Right kidney (tissue), 1 donor: ENCODE measurements at regions not wholly inside any gene's neighbourhood (a gene's known extent, or its start where the extent isn't known, plus 50 kb on each side); places are given as distances from the start of the nearest gene placed in this dataset.

Experiments used
- DNase-seq: peaks from one replicate; pipeline ENCODE4 v3.0.0-alpha.2; 2016

DNA sequence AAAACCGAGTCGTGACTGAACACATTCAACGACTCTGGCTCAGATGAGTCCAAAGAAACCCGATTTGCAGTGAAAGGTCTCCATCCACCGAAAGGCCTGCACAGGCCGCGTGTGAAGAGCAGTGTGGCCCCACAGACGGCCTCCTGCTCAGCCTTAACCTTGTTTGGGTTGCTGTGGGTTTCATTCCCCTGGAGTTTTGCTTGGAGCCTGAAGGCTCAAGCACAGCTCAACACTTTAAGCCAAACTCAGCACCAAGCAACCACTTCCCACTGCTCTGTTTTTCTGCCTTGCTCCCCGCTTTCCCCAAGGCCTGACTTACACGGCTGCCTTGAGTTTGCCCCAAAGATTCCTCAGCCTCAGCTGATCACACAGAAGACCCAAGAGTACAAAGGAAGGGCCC is 398.2 kb upstream of the NFE2L3 start:
- DNase-seq, result no peak

DNA sequence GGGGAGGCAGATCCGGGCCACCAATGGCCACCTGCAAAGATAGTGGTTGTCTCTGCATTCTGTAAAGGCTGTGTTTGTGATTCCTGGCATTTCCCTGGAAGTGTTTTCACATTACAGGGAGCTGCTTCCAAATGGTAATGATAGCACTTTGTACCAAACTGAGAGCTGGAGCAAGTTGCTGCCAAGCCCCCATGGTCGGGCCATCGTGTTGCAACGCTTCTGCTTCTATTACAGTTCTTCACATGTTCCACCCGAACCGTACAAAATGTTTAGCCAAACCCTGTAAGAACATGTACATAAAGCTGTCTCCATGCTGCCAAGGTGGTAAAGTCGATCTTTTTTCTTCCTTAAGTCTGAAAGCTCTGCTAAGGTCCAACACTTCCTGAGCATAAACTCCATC is 397.7 kb upstream of the NFE2L3 start:
- DNase-seq, result no peak

DNA sequence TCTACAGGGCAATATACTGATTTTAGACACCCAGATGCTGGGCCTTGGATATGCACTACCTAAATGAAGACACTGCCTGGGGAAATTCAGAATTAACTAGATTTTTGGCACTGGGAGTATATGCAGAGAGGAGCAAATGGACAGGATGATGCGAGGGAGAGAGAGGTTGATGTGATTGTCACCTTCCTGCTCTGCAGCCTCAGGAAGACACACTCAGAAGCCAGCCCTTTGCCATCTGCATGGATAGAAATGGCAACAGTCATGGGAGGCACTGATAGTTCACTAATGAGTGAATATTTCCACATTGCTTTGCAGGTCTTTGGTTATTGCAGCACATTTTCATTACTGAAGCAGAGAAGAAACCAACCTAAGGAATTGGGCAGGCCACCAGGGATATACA is 397.2 kb upstream of the NFE2L3 start:
- no peak for DNase-seq

DNA sequence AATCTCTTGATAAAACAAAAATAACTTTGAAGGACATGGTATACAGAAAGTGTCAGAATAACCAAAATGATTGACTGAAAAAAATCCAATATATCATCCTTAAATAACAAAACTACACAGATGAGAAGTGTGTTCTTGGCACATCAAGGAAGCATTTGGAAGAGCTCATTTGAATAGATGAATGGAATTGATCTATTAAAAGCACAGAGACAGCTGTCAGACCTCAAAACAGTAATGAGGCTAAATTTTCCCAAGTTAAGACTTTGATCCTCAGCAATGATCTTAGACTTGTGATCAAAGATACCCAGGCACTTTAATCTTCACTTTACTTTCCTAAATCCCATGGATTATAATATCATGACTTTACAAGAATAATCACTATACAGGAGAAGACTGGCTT is 395.4 kb upstream of the NFE2L3 start:
- no peak for DNase-seq

DNA sequence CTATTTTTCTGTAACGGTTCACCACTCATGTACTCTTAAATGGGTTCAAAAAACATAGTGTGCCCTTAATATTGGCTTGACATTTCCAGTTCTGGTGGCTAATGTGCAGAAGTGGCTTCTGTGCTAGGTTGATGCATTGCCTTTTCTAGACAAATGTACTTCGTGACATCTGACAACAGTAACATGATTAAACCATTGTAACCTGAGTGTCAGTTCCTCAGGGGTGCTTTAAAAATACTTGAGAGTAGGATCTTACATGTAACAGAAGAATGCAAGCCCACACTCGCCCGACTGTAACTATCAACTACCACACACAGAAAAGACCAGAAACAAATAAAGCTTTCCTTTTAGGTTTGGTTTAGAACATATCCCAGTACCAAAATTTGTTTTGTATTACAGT is 393.4 kb upstream of the NFE2L3 start:
- no peak for DNase-seq

DNA sequence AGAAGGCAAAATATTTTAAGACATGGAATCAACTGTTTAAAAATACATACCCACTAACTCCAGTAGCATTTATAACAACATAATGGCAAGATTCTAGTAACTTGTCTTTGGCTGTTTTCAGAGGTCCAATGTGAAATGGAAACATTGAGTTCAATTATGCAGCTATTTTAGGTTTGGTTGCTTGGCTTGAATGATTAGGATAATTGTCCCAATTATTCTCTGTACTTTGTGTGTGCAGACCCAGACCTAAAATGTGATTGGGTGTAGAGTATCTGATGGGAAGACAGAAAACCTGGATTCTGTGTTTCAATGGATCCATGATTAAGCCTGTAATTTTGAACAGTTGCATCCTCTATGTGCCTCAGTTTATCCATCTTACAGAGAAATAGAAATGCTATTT is 392.7 kb upstream of the NFE2L3 start:
- DNase-seq, result no peak

DNA sequence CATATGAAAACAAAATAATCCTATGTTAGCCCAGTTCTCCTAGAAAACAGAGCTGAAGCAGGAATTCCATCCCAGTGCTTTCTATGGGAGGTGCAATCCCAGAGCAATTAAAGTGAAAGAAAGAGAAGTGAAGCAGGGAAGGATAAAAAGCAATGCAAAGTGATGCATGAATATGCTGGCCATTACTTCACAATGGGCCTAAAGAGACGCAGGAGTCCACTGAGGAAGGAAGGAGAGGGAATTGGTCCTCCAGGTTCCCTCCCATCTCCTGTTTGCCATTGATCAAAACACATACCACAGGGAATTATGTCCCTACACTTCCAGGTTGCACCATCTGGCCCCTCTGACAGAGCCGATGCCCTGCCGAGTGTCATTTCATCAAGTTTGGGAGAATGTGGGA is 392.2 kb upstream of the NFE2L3 start:
- DNase-seq, result no peak

DNA sequence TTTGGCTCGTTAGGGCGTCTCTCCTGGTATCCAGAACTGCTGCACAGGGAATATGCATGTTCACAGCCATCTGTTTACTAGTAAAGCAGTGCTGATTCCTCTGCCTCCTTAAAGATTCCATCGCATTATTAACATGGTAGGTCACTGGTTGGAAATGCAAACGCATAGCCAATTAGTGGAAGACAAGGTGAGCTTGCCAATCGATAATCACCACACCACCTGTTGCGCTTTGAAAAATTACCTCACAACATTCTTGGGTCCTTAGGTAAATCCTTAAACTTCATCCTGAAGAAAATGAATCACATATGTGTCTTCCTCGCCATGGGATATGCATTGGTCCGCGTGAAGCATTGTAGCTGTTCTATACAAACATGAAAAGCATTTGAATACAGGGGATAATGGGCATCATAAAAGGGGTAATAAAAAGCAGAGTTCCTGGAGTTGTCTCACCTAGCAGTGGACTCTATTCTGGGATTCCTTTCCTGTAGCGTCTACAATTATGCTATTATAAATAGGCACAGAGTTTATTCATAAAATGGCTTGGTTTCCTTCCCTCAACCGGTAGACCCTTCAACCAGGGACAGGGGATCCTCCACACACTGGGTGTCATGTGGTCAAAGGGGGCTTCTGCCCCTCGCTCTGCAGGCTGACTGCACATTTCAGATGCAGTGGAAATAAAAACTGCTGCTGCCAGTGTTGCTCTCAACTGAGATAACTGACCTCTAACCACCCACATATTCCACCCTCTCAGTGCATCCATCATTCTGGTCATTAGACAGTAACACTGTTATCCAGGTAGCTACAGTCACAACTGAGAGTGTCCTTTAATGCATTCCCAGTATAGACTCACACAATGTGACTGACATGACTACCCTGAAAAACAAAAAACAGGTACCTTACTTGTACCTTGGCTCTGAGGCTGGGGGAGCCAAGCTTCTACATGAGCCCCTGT is 389.2 kb upstream of the NFE2L3 start:
- DNase-seq, result no peak

DNA sequence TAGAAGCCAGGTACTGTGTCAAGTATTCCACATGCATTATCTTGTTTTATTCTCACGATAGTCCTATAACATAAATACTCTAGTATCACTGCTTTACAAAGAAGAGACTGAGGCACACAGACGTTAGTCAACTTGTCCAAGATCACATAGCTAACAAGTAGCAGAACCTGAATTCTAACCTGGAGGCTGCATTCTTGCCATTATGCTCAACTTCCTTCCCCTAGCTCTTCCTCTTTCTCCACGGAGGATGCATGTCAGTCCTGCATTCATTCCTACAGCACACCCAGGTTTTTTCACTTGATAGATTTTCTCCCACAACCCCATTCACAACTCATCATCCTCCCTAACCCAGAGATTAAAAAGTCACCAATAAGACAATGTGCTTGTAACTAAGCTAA is 388.5 kb upstream of the NFE2L3 start:
- DNase-seq, result no peak

DNA sequence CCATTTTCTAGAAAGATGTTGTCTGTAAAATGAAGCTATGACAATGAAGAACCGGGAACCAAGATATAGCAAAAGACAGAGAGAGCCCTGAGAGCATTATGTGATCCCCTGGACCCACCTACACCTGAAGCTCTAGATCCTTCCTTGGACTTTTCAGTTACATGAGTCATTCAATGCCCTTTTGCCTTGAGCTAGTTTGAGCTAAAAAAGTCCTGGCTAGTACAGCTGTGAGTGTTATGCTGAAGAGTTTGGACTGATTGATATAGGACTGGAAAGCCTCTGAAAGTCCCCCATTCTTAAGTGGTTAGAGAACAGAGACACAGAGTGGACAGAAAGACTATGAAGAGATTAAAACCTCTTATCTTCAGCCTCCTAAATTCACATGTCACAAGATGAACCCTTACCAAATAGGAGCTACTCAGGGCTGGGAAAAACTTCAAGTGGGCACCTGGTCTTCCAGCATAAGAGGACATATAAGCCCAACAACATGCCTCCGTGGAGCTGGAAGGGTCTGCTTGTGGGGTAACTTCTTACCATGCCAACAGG is 386.8 kb upstream of the NFE2L3 start:
- no peak for DNase-seq

DNA sequence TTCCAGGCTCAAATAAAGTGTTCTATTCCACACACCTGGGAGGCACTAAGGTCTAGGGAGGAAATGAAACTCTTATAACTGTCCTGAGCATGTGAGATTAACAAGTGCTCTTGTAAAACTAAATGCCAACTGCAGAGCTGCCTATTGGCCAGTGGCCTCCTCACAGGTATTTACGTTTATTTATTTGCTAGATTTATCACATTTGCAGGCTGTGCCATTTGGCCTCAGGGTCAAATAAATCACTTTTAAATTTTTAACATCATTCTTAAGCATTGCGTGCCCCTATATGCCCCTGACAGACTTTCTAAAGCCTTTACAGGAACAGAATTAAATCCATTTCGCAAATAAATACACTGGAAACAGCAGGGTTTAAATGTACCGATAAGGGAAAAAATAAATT is 381.8 kb upstream of the NFE2L3 start:
- DNase-seq, result no peak

DNA sequence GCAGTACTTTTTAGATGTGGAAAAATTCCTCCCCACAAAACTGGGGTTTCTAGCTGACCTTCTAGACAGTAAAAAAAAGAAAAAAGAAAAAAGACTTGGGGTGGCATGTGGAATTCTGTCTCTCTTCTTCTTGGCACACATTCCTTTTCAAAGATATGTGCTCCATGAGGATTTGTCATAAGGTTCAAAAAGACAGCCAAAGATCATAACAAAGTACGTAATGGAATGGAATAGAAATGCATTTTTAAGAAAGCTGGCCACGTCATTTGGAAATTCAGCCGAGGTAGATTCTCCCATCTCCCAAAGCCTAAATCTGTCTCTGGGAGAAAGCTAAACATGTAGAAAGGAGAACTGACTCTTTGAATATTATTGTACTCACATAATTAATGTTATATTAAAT is 381.3 kb upstream of the NFE2L3 start:
- DNase-seq, result no peak

DNA sequence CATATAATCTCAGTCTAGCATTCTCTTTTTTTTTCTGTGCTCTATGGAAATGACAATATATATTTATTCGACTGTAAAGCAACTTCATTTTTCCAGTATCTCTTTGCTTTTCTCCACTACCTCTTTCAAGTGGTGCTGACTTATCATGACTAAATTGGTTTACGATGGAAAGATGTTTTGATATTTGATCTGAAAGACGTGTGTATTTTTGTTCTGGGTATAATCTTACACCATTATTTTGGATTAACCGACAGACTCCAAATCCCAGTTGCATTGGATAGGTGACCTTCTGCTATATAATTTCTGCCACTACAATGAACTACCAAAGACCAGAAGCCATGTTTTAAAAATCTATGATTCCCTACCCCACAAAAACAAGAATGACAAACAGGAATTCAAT is 380.5 kb upstream of the NFE2L3 start:
- no peak for DNase-seq

DNA sequence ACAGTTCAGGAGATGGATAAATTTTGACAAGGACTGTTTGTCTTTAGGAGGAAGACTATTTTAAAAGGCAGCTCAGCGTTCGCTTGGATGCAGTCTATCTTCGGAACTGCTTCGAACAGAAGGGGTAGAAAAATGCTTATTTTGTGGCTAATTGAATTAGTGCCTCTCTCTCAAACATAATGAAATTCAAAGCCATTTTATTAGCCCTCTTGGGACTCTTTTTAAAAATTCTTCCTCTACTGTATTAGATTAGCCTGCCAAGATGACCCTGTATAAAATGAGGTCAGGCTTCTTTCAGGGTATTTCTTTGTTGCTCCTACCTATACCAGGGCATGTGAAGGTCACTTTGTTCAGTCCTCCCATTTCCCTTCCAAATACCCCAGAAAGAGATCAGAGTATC is 379.2 kb upstream of the NFE2L3 start:
- no peak for DNase-seq

DNA sequence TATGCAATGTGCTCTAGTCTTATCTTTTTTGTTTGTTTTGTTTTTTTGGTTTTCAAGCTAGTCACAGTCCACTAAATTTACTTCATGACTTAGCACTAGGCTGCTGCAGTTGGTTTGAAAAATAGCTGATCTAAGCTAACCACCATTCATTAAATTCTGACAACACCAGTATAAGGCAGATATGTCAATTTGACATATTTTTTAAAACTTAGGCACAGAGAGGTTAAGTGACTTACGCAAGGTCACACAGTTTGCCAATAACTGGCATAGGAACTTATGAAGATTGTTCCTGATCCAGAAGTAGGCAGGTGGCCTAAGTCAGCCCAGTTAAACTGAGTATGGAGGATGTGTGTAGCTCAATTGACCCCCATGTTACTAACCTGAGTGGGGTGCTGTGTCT is 377.3 kb upstream of the NFE2L3 start:
- no peak for DNase-seq

DNA sequence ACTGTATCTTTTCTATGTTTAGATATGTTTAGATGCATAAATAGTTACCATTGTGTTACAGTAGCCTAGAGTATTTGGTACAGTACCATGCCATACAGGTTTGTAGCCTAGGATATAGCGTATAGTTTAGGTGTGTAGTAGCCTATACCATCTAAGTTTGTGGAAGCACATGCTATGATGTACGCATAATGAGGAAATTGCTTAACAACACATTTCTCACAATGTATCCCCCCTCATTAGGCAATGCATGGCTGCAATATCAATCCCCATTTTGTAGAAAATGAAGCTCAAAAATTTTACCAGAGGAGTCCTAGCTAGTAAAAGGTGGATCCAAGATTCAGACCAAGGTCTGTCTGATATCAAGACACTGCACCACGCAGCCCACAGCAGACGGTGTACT is 376.4 kb upstream of the NFE2L3 start:
- no peak for DNase-seq

DNA sequence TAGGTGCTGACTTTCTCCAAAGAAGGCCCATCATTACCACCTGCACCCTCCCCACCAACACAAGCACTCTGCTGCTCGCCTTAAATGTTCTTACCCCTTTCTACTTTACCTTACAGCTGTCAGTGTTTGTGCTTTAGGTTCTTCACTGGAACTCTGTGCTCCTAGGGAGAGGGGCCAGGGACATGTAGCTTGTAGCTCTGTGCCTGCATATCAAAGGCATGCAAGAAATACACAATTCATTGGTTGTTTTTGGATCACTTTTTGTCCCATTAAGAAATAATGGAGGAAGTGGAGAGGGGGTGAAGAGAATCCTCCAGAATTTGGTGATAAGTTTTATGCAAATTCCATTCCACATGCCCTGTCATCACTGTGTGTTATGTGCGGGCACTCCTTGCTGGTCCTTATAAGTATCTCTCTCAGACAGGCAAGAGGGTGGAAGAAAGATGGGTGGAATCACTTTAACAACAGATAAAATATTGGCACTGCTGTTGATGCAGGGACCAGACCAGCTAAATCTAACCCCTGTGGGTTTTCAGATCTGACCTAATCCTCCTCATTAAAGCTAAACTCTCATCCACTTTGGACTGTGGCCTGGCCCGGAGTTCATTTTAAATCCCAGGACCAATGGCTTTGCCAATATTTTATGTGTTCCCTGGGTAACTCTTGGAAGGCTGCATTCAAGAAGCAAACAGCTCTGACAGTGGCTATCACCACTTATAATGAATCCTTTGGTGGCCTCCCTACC is 375.8 kb upstream of the NFE2L3 start:
- DNase-seq, result no peak

DNA sequence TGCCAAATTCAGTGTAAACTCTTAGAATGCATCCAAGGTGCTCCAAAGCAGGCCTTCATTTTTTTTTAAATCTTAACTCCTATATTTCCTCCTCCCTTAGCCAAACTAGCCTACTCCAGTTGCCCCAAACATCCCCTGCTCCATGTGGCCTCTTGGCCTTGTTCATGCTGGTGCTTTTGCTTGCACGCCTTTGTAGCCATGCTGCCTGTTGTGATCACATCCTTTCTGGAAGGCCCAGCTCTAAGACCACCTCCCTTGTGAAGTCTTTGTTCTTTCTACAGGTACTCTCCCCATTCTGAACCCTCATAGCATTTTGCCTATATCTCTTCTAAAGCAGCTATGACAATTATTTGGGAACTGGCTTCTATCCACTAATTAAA is 375.3 kb upstream of the NFE2L3 start:
- no peak for DNase-seq

DNA sequence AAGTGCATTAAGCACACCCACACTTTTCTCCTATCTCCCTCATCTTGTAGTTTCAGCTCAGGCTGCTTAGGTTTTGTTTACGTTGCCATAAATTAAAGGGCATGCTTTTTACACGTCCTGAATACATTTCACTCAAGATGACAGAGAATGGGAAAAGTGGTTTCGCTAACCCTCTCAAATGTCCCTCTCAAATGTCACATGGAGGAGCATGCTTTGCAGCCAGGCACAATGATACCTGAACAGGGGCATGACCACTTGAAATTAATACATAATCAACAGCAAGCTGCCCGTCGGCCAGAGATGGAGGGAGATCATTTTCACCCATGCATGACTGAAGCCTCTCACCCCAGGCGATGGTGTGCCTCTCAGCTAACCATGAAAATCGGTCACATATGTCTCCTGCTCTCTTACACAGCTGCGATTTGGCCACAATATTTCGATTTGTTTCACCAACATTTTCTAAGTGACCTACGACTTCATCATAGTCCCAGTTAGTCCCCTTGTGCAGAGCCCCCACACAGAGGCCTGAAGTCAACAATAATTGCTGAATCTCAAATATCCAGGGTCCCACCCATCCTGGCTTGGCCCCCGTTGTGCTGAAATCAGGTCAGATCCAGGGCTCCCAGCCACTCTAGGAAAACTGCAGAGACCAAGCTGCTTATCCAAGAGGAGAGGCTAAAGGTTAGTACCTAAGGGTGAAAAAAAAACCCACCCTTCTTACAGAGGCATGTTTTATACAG is 373.9 kb upstream of the NFE2L3 start:
- peak; percentile 50 for DNase-seq

DNA sequence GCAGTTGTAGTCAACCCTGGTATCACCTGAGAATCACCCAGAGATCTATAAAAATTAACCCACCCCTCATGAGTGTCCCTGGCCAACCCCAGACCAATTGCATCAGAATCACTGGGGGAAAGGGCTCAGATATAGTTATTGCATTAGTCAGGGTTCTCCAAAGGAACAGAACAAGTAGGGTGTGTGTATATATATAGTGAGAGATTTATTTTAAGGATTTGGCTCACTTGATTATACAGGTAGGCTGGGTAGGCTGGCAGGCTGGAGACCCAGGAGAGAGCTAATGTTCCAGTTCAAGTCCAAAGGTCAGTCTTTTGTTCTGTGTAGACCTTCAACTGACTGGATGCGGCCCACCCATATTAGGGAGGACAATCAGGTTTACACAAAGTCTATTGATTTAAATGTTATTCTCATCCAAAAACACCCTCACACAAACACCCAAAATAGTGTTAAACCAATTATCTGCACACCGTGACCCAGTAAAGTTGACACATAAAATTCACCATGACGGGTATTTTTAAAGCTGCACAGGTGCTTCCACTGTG is 372.9 kb upstream of the NFE2L3 start:
- DNase-seq, result no peak

DNA sequence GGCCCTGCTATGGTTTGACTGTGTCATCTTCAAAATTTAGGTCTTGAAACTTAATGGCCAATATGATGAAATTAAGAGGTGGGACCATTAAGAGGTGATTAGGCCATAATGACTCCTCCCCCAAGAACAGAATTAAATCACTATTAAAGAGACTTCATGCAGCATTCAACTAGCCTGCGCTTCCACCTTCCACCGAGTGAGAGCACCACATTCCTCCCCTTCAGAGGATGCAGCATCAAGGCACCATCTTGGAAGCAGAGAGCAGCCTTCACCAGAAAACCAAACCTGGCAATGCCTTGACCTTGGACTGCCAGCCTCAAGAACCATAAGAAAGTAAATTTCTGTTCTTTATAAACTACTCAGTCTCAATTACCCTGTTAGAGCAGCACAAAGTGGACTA is 371.1 kb upstream of the NFE2L3 start:
- no peak for DNase-seq

DNA sequence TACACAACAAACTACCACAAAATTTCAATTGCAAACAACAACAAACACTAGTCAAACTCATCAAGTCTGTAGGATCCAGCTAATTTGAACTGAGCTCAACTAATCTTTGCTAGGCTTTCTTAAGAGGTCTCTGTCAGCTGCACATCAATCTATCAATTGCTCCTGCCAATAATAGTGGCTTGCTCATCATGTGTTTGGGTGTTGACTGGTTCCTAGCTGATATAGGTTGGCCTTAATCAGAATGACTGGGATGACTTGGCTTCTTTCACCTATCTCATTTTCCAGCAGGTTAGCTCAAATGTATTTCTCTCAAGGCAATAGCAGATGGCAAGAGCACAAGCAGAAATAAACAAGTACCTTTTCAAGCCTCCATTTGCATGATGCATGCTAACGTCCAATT is 370.3 kb upstream of the NFE2L3 start:
- no peak for DNase-seq

DNA sequence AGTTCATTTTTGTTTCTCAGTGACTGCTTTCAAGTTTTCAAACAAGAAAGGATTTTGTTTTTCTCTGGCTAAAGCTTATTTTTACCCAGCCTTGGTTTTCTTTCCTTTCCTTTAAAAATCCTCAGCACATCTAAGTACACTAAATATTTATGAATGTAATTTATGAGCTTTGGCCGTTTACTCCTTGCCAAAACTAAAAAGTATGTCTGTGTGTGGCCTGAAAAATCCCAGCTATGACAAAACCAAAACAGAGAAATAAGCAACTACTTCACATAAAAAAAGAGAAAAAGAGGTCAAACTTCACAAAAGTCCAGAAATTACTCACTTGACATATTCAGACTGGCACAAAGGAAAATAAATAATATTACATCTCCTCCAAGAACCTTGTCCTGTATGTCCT is 365.1 kb upstream of the NFE2L3 start:
- no peak for DNase-seq
